ENCODE measurements at regions not wholly inside any gene's neighbourhood (a gene's known extent, or its start where the extent isn't known, plus 50 kb on each side); places are given as distances from the start of the nearest gene placed in this dataset.

GRCh38 chr2:172281648-172282570 lies 145.5 kb upstream of the ITGA6 start:
- no peak for DNase-seq (ENCODE audit: low read depth, low spot score)
- Histone ChIP-seq H3K36me3 (ENCODE audit: insufficient read depth, insufficient read length, low read length) (no peaks in the 10 kb centered on the region), H3K4me1 (ENCODE audit: insufficient read depth, insufficient read length) (no peaks in the 10 kb centered on the region), H3K4me3 (ENCODE audit: insufficient read length, low read depth) (no peak overlapping the region), H3K9ac (ENCODE audit: insufficient read length, low read depth) (no peak overlapping the region), H3K9me3 (ENCODE audit: insufficient read depth, low read length) (peaks cover 8% of the 10 kb centered on the region), H3K27me3 (ENCODE audit: insufficient read depth, insufficient read length) (no peaks in the 10 kb centered on the region)
- TF ChIP-seq SUZ12 (IDR thresholded peaks at IDR 0.05; ENCODE audit: extremely low read depth, insufficient read depth, insufficient read length) (no peak), ZNF274 (IDR thresholded peaks at IDR 0.05; ENCODE audit: low read depth, low read length) (no peak), YY1 (IDR thresholded peaks at IDR 0.05; ENCODE audit: insufficient read depth, insufficient read length) (no peak)

DNA sequence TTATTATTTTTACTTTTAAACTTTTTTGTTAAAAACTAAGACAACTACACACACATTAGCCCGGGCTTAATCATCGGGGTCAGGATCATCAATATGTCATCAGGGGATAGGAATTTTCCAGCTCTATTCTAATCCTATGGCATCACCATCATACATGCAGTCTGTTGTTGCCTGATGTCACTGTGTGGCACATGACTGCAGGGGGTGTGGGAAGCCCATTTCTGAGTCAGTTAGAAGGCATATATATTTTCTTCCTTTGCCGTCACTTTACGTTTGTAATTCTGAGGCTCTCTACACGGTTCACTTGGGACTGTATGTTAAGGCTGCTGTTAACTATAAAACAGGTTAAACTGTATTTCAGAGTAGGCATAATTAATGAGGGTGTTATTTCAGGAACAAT lies 144.4 kb upstream of the ITGA6 start:
- no peak for DNase-seq (ENCODE audit: low read depth, low spot score)
- Histone ChIP-seq H3K4me1 (ENCODE audit: insufficient read depth, insufficient read length) (no peaks in the 10 kb centered on the region), H3K36me3 (ENCODE audit: insufficient read depth, insufficient read length, low read length) (no peaks in the 10 kb centered on the region), H3K4me3 (ENCODE audit: insufficient read length, low read depth) (no peak overlapping the region), H3K27me3 (ENCODE audit: insufficient read depth, insufficient read length) (no peaks in the 10 kb centered on the region), H3K9ac (ENCODE audit: insufficient read length, low read depth) (no peak overlapping the region), H3K9me3 (ENCODE audit: insufficient read depth, low read length) (no peaks in the 10 kb centered on the region)
- TF ChIP-seq YY1 (IDR thresholded peaks at IDR 0.05; ENCODE audit: insufficient read depth, insufficient read length) = no peak
- no peak for TF ChIP-seq ZNF274 (IDR thresholded peaks at IDR 0.05; ENCODE audit: low read depth, low read length)
- no peak for TF ChIP-seq SUZ12 (IDR thresholded peaks at IDR 0.05; ENCODE audit: extremely low read depth, insufficient read depth, insufficient read length)

GRCh38 chr2:172283476-172283875 lies 143.9 kb upstream of the ITGA6 start:
- no peaks in the 10 kb centered on the region for H3K9me3 ChIP-seq (ENCODE audit: insufficient read depth, low read length)
- no peaks in the 10 kb centered on the region for H3K36me3 ChIP-seq (ENCODE audit: insufficient read depth, insufficient read length, low read length)
- no peak overlapping the region for H3K9ac ChIP-seq (ENCODE audit: insufficient read length, low read depth)
- TF ChIP-seq SUZ12 (IDR thresholded peaks at IDR 0.05; ENCODE audit: extremely low read depth, insufficient read depth, insufficient read length) (no peak), ZNF274 (IDR thresholded peaks at IDR 0.05; ENCODE audit: low read depth, low read length) (no peak), YY1 (IDR thresholded peaks at IDR 0.05; ENCODE audit: insufficient read depth, insufficient read length) (no peak)
- no peaks in the 10 kb centered on the region for H3K27me3 ChIP-seq (ENCODE audit: insufficient read depth, insufficient read length)
- no peaks in the 10 kb centered on the region for H3K4me1 ChIP-seq (ENCODE audit: insufficient read depth, insufficient read length)
- H3K4me3 ChIP-seq (ENCODE audit: insufficient read length, low read depth) = no peak overlapping the region
- DNase-seq (ENCODE audit: low read depth, low spot score) = no peak

DNA sequence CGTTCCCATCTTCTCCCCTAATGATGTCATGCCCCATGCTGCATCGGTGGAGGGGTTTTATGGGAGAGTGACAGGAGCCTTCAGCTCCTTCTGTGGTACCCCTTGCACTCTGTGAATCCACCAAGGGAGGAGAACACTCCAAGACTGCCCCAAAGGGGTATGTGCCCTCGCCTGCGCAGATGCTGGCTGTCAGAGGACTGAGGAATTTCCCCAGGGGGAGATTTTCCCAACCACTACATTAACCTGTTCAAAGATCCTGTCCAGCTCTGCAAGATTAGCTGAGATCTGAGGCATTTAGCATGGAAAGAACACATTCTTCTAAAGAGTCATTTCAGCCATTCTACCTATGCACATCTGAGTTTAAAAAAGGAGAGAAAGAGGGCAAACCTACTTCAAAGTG lies 143.2 kb upstream of the ITGA6 start:
- H3K9ac ChIP-seq (ENCODE audit: insufficient read length, low read depth) = no peak overlapping the region
- no peak for DNase-seq (ENCODE audit: low read depth, low spot score)

DNA sequence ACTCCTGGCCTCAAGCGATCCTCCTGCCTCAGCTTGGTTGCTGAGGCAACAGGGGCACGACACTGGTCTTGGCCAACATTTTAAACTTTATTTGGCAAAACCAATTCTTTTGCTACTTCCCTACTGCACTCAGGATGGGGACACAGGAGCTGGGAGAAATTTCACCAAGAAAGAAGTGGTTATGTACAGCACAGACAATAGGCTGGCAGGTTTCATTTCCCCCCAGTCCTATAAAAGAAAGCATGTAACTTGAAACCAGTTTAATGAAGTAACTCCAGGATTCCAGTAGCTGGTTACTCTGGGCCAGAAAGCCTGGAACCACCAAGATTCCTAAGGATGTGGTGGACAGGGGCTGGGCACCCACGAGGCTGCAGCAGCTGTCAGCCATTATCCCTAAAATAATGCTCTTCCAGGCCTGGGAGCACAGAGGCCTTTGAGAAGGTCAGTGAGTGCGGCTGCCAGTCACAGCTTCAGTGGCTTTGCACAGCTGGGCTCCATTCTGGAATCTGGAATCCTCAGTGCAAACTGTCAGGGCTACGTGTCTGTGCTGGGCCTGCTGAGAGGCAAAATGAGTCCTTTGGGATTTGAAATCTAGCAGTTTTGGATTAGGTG lies 142.3 kb upstream of the ITGA6 start:
- Histone ChIP-seq H3K27me3 (ENCODE audit: insufficient read depth, insufficient read length) (no peaks in the 10 kb centered on the region), H3K36me3 (ENCODE audit: insufficient read depth, insufficient read length, low read length) (no peaks in the 10 kb centered on the region), H3K9me3 (ENCODE audit: insufficient read depth, low read length) (no peaks in the 10 kb centered on the region), H3K9ac (ENCODE audit: insufficient read length, low read depth) (no peak overlapping the region), H3K4me3 (ENCODE audit: insufficient read length, low read depth) (no peak overlapping the region), H3K4me1 (ENCODE audit: insufficient read depth, insufficient read length) (no peaks in the 10 kb centered on the region)
- peak; percentile 40 for DNase-seq (ENCODE audit: low read depth, low spot score)
- TF ChIP-seq YY1 (IDR thresholded peaks at IDR 0.05; ENCODE audit: insufficient read depth, insufficient read length) (no peak), SUZ12 (IDR thresholded peaks at IDR 0.05; ENCODE audit: extremely low read depth, insufficient read depth, insufficient read length) (no peak), ZNF274 (IDR thresholded peaks at IDR 0.05; ENCODE audit: low read depth, low read length) (no peak)

More for the DNA sequence above, 143.2 kb upstream of the ITGA6 start:
- no peaks in the 10 kb centered on the region for H3K36me3 ChIP-seq (ENCODE audit: insufficient read depth, insufficient read length, low read length)
- H3K4me1 ChIP-seq (ENCODE audit: insufficient read depth, insufficient read length) = no peaks in the 10 kb centered on the region
- no peaks in the 10 kb centered on the region for H3K27me3 ChIP-seq (ENCODE audit: insufficient read depth, insufficient read length)
- H3K9me3 ChIP-seq (ENCODE audit: insufficient read depth, low read length) = no peaks in the 10 kb centered on the region
- TF ChIP-seq ZNF274 (IDR thresholded peaks at IDR 0.05; ENCODE audit: low read depth, low read length) = no peak
- TF ChIP-seq YY1 (IDR thresholded peaks at IDR 0.05; ENCODE audit: insufficient read depth, insufficient read length) = no peak
- TF ChIP-seq SUZ12 (IDR thresholded peaks at IDR 0.05; ENCODE audit: extremely low read depth, insufficient read depth, insufficient read length) = no peak
- H3K4me3 ChIP-seq (ENCODE audit: insufficient read length, low read depth) = no peak overlapping the region

DNA sequence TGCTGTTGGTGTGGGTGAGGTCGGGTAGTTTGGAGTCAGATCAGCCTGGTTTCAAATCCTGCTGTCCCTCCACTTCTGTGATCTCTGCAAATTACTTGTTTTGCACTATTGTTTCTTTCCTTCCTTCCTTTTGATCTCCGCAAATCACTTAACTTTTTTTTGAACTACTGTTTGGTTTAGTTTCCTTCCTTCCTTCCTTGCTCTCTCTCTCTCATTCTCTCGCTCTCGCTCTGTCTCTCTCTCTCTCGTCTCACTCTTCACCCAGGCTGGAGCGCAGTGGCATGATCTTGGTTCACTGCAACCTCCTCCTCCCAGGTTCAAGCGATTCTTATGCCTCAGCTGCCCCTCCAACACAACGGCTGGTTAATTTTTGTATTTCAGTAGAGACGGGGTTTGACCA lies 141.6 kb upstream of the ITGA6 start:
- Histone ChIP-seq H3K27me3 (ENCODE audit: insufficient read depth, insufficient read length) (no peaks in the 10 kb centered on the region), H3K4me1 (ENCODE audit: insufficient read depth, insufficient read length) (no peaks in the 10 kb centered on the region), H3K4me3 (ENCODE audit: insufficient read length, low read depth) (no peak overlapping the region), H3K9me3 (ENCODE audit: insufficient read depth, low read length) (no peaks in the 10 kb centered on the region), H3K9ac (ENCODE audit: insufficient read length, low read depth) (no peak overlapping the region), H3K36me3 (ENCODE audit: insufficient read depth, insufficient read length, low read length) (no peaks in the 10 kb centered on the region)
- DNase-seq (ENCODE audit: low read depth, low spot score) = no peak
- TF ChIP-seq ZNF274 (IDR thresholded peaks at IDR 0.05; ENCODE audit: low read depth, low read length) = no peak
- no peak for TF ChIP-seq YY1 (IDR thresholded peaks at IDR 0.05; ENCODE audit: insufficient read depth, insufficient read length)
- TF ChIP-seq SUZ12 (IDR thresholded peaks at IDR 0.05; ENCODE audit: extremely low read depth, insufficient read depth, insufficient read length) = no peak

DNA sequence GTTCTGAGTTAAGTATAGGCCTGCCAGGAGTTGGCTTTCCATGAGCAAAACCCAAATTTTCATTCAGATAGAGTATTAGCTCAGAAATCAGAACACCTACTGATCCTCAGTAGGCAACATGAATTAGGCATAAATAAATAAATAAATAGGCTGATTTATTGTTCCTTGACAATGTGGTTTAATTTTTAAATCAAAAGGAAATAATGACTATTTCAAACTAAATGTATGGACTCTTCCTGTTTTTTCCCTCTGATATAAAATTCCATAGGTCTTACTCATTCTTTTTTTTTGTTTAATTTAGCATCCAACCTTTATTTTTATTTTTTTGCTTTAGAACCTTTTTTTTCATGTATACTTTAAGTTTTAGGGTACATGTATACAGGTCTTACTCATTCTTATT lies 140.2 kb upstream of the ITGA6 start:
- no peak for DNase-seq (ENCODE audit: low read depth, low spot score)
- Histone ChIP-seq H3K9ac (ENCODE audit: insufficient read length, low read depth) (no peak overlapping the region), H3K36me3 (ENCODE audit: insufficient read depth, insufficient read length, low read length) (no peaks in the 10 kb centered on the region), H3K9me3 (ENCODE audit: insufficient read depth, low read length) (peaks cover 8% of the 10 kb centered on the region; the same call in 1 of the 2 replicates), H3K27me3 (ENCODE audit: insufficient read depth, insufficient read length) (no peaks in the 10 kb centered on the region), H3K4me3 (ENCODE audit: insufficient read length, low read depth) (no peak overlapping the region), H3K4me1 (ENCODE audit: insufficient read depth, insufficient read length) (no peaks in the 10 kb centered on the region)
- TF ChIP-seq ZNF274 (IDR thresholded peaks at IDR 0.05; ENCODE audit: low read depth, low read length) (no peak), YY1 (IDR thresholded peaks at IDR 0.05; ENCODE audit: insufficient read depth, insufficient read length) (no peak), SUZ12 (IDR thresholded peaks at IDR 0.05; ENCODE audit: extremely low read depth, insufficient read depth, insufficient read length) (no peak)

Data from NT2/D1 (cell line).